H9 (cell line): ENCODE measurements at regions not wholly inside any gene's neighbourhood (a gene's known extent, or its start where the extent isn't known, plus 50 kb on each side); places are given as distances from the start of the nearest gene placed in this dataset.

ENCODE experiments used
- DNase-seq: peaks from one replicate; pipeline ENCODE4 v3.0.0-alpha.2; 2017
- H2AFZ ChIP-seq: one replicate; pipeline ENCODE4 v1.6.1; 2013; ENCODE audit warnings: mild to moderate bottlenecking, low read length, control low read depth, moderate library complexity
- H2AK5ac ChIP-seq: 2 replicates; pipeline ENCODE4 v1.6.1; 2013; ENCODE audit warnings: low read length, control low read depth, mixed read lengths; ENCODE audit not compliant: insufficient read length
- H2BK120ac ChIP-seq: one replicate; pipeline ENCODE4 v1.6.1; 2013; ENCODE audit warnings: low read depth, mild to moderate bottlenecking, low read length, control low read depth, inconsistent platforms; ENCODE audit not compliant: poor library complexity, severe bottlenecking
- H2BK12ac ChIP-seq: 2 replicates; pipeline ENCODE4 v1.6.1; 2013; ENCODE audit warnings: low read length, control low read depth, mixed read lengths, low read depth; ENCODE audit not compliant: insufficient read length
- H2BK15ac ChIP-seq: 2 replicates; pipeline ENCODE4 v1.6.1; 2013; ENCODE audit warnings: low read depth, low read length, control low read depth
- H2BK20ac ChIP-seq: one replicate; pipeline ENCODE4 v1.6.1; 2013; ENCODE audit warnings: low read depth, mild to moderate bottlenecking, low read length, control low read depth, inconsistent platforms; ENCODE audit not compliant: poor library complexity, severe bottlenecking
- H2BK5ac ChIP-seq: 2 replicates; pipeline ENCODE4 v1.6.1; 2013; ENCODE audit warnings: low read length, control low read depth, mixed read lengths; ENCODE audit not compliant: insufficient read length
- H3K14ac ChIP-seq: 2 replicates; pipeline ENCODE4 v1.6.1; 2013; ENCODE audit warnings: low read length, control low read depth; ENCODE audit not compliant: insufficient read depth
- H3K18ac ChIP-seq: 2 replicates; pipeline ENCODE4 v1.6.1; 2013; ENCODE audit warnings: low read depth, mild to moderate bottlenecking, mixed read lengths, low read length, control low read depth; ENCODE audit not compliant: insufficient read length
- H3K23ac ChIP-seq: 2 replicates; pipeline ENCODE4 v1.6.1; 2013; ENCODE audit warnings: low read length, control low read depth, mixed read lengths, low read depth; ENCODE audit not compliant: insufficient read length
- H3K23me2 ChIP-seq: 2 replicates; pipeline ENCODE4 v1.6.1; 2013; ENCODE audit warnings: low read depth, mild to moderate bottlenecking, mixed read lengths, low read length, control low read depth; ENCODE audit not compliant: insufficient read length, poor library complexity, severe bottlenecking
- H3K27ac ChIP-seq: 2 replicates; pipeline ENCODE4 v1.5.1; 2013; ENCODE audit warnings: low read length, control low read depth, mixed read lengths, low read depth; ENCODE audit not compliant: insufficient read length
- H3K27me3 ChIP-seq: 2 replicates; pipeline ENCODE4 v1.6.1; 2013; ENCODE audit warnings: low read length, control low read depth, inconsistent platforms; ENCODE audit not compliant: insufficient read depth
- H3K4ac ChIP-seq: 2 replicates; pipeline ENCODE4 v1.6.1; 2013; ENCODE audit warnings: low read depth, mild to moderate bottlenecking, control low read depth, inconsistent platforms, low read length, moderate library complexity
- H3K4me1 ChIP-seq: 2 replicates; pipeline ENCODE4 v1.6.1; 2013; ENCODE audit warnings: low read length, control low read depth, inconsistent platforms; ENCODE audit not compliant: insufficient read depth
- H3K4me2 ChIP-seq: 2 replicates; pipeline ENCODE4 v1.6.1; 2013; ENCODE audit warnings: low read length, control low read depth, mixed read lengths; ENCODE audit not compliant: insufficient read length, insufficient read depth
- H3K56ac ChIP-seq: 2 replicates; pipeline ENCODE4 v1.6.1; 2013; ENCODE audit warnings: low read depth, mild to moderate bottlenecking, mixed read lengths, low read length, control low read depth; ENCODE audit not compliant: insufficient read length
- H3K79me1 ChIP-seq: 2 replicates; pipeline ENCODE4 v1.6.1; 2013; ENCODE audit warnings: low read depth, mild to moderate bottlenecking, moderate library complexity, low read length, control low read depth, inconsistent platforms; ENCODE audit not compliant: insufficient read depth, poor library complexity, severe bottlenecking
- H3K79me2 ChIP-seq: 2 replicates; pipeline ENCODE4 v1.6.1; 2013; ENCODE audit warnings: low read length, control low read depth, inconsistent platforms; ENCODE audit not compliant: insufficient read depth
- H3K9ac ChIP-seq: 2 replicates; pipeline ENCODE4 v1.6.1; 2013; ENCODE audit warnings: low read length, control low read depth, mixed read lengths; ENCODE audit not compliant: insufficient read length; ENCODE audit errors: extremely low read depth
- H3K9me3 ChIP-seq: one replicate; pipeline ENCODE4 v1.6.1; 2013; ENCODE audit warnings: low read depth, low read length, inconsistent platforms; ENCODE audit not compliant: control insufficient read depth
- H3T11ph ChIP-seq: one replicate; pipeline ENCODE4 v1.6.1; 2013; ENCODE audit warnings: mild to moderate bottlenecking, low read length, control low read depth, inconsistent platforms
- H4K20me1 ChIP-seq: one replicate; pipeline ENCODE4 v1.6.1; 2013; ENCODE audit not compliant: control insufficient read depth, insufficient read length, insufficient read depth
- H4K5ac ChIP-seq: 2 replicates; pipeline ENCODE4 v1.6.1; 2013; ENCODE audit warnings: low read depth, mild to moderate bottlenecking, mixed read lengths, low read length, control low read depth; ENCODE audit not compliant: insufficient read length
- H4K8ac ChIP-seq: replicated peaks from 2 replicates; pipeline ENCODE4 v1.6.1; 2013; ENCODE audit warnings: low read length, control low read depth, mixed read lengths, low read depth; ENCODE audit not compliant: insufficient read length
- H4K91ac ChIP-seq: 2 replicates; pipeline ENCODE4 v1.6.1; 2013; ENCODE audit warnings: low read depth, mild to moderate bottlenecking, moderate library complexity, mixed read lengths, low read length, control low read depth; ENCODE audit not compliant: insufficient read length
- H3K27ac Mint-ChIP-seq, 3 experiments: 2 replicates in 2 of 3; 3 replicates in 1 of 3; pipeline ENCODE4 v1.8.0; 2020 to 2021; ENCODE audit warnings: mixed read lengths in 3 of 3, mild to moderate bottlenecking in 1 of 3, moderate library complexity in 1 of 3
- H3K27me3 Mint-ChIP-seq: 2 replicates; pipeline ENCODE4 v1.8.0; 2021; ENCODE audit warnings: low read depth, mild to moderate bottlenecking, moderate library complexity, mixed read lengths
- H3K36me3 Mint-ChIP-seq, 3 experiments: 2 replicates in 2 of 3; 3 replicates in 1 of 3; pipeline ENCODE4 v1.8.0; 2020 to 2021; ENCODE audit warnings: low read depth in 3 of 3, mixed read lengths in 3 of 3; ENCODE audit not compliant: insufficient read depth in 1 of 3
- H3K4me1 Mint-ChIP-seq, 2 experiments: 2 replicates each; pipeline ENCODE4 v1.8.0; 2020; ENCODE audit warnings: mixed read lengths in 2 of 2
- H3K4me3 Mint-ChIP-seq, 2 experiments: 2 replicates in 1 of 2; 3 replicates in 1 of 2; pipeline ENCODE4 v1.8.0; 2020 to 2021; ENCODE audit warnings: mild to moderate bottlenecking in 2 of 2, mixed read lengths in 2 of 2, moderate library complexity in 1 of 2
- H3K9me3 Mint-ChIP-seq, 2 experiments: 2 replicates in 1 of 2; 3 replicates in 1 of 2; pipeline ENCODE4 v1.8.0; 2020; ENCODE audit warnings: mild to moderate bottlenecking in 2 of 2, mixed read lengths in 2 of 2, moderate library complexity in 1 of 2
- WGBS: extraction: QIAGEN DNeasy Blood & Tissue Kit; methylation state at CpG from one replicate; pipeline ENCODE4 v1.1.7; 2013; ENCODE audit warnings: missing lambda C conversion rate, low lambda C conversion rate, mixed read lengths; ENCODE audit not compliant: insufficient read length; ENCODE audit errors: extremely low coverage; 5-methylcytosine and 5-hydroxymethylcytosine counted together
- TF ChIP-seq, protein P1 (sequence below): fragments of 200-600 bp; sonication (generic); conservative IDR thresholded peaks from 3 replicates; pipeline ENCODE4 v1.8.0; 2021; ENCODE audit warnings: antibody characterized with exemption, mild to moderate bottlenecking

DNA sequence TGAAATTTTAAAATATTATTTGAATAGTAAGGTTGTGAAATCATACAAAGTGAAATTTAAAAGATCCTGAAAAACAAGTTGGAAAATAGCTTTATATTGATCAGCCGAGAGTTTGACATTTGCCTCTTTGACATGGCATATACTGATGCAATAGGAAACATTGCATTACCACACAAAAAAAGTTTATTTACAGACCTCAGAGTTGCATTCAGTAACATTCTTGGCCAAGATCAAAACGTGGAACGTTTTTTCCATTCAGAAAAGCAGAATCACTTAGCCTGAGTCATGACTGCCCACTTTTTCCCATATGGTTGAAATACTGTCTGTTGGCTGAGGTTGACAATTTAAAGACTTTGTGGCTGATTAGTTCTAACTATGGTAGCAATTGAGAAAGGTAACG is 55.1 kb upstream of the BACH2 start:
- no peak overlapping the region for H3K4ac ChIP-seq
- H3K27ac ChIP-seq = no peak overlapping the region
- no peak overlapping the region for H3K56ac ChIP-seq

More for the DNA sequence above, 55.1 kb upstream of the BACH2 start:
- Histone ChIP-seq H2BK120ac (no peak overlapping the region), H2BK12ac (no peak overlapping the region), H3K23me2 (no peaks in the 10 kb centered on the region), H3K18ac (no peak overlapping the region), H4K91ac (no peak overlapping the region), H3T11ph (no peak overlapping the region), H3K27me3 (no peaks in the 10 kb centered on the region), H2AFZ (no peak overlapping the region), H3K79me1 (no peaks in the 10 kb centered on the region), H3K14ac (no peak overlapping the region), H3K4me2 (no peak overlapping the region), H4K8ac (no peak overlapping the region), H3K9ac (no peak overlapping the region), H3K9me3 (no peaks in the 10 kb centered on the region), H3K4me1 (peaks cover 2% of the 10 kb centered on the region; the same call in 1 of the 2 replicates), H3K79me2 (no peaks in the 10 kb centered on the region), H4K5ac (no peak overlapping the region), H2BK5ac (no peak overlapping the region), H3K23ac (no peak overlapping the region), H2BK20ac (no peak overlapping the region), H2BK15ac (no peak overlapping the region), H2AK5ac (no peak overlapping the region), H4K20me1 (no peaks in the 10 kb centered on the region)
- DNase-seq = no peak
- H3K36me3 Mint-ChIP-seq = no peaks in the 10 kb centered on the region
- H3K4me3 Mint-ChIP-seq = no peak overlapping the region
- peaks cover 11 to 12% of the 10 kb centered on the region in 2 experiments for H3K4me1 Mint-ChIP-seq
- H3K27ac Mint-ChIP-seq = no peak overlapping the region
- TF ChIP-seq, protein P1, sequence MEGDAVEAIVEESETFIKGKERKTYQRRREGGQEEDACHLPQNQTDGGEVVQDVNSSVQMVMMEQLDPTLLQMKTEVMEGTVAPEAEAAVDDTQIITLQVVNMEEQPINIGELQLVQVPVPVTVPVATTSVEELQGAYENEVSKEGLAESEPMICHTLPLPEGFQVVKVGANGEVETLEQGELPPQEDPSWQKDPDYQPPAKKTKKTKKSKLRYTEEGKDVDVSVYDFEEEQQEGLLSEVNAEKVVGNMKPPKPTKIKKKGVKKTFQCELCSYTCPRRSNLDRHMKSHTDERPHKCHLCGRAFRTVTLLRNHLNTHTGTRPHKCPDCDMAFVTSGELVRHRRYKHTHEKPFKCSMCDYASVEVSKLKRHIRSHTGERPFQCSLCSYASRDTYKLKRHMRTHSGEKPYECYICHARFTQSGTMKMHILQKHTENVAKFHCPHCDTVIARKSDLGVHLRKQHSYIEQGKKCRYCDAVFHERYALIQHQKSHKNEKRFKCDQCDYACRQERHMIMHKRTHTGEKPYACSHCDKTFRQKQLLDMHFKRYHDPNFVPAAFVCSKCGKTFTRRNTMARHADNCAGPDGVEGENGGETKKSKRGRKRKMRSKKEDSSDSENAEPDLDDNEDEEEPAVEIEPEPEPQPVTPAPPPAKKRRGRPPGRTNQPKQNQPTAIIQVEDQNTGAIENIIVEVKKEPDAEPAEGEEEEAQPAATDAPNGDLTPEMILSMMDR = no peak
- H3K9me3 Mint-ChIP-seq = no peaks in the 10 kb centered on the region
- H3K27me3 Mint-ChIP-seq = peaks cover 6% of the 10 kb centered on the region
- WGBS = no CpG with 5 or more reads among the region's 4 CpGs
